Naive thymus-derived CD4-positive, alpha-beta T cell (primary cell): ENCODE measurements at regions not wholly inside any gene's neighbourhood (a gene's known extent, or its start where the extent isn't known, plus 50 kb on each side); places are given as distances from the start of the nearest gene placed in this dataset.

Source experiments
- ATAC-seq: fragments of 150-1000 bp; cut with Tn5 transposase; 2 replicates; pipeline ENCODE4 v1.10.0; 2021; ENCODE audit warnings: mild to moderate bottlenecking, moderate library complexity
- CTCF ChIA-PET: fragments of 350-600 bp; sonication (Branson Sonifier 250); formaldehyde crosslinking; loops from one replicate; lab custom pipeline; 2021; ENCODE audit warnings: antibody characterized with exemption; lab: Charles Lee
- POLR2A ChIA-PET: fragments of 350-600 bp; sonication (Branson Sonifier 250); formaldehyde crosslinking; loops from one replicate; lab custom pipeline; 2021; ENCODE audit warnings: antibody characterized with exemption, inconsistent platforms; lab: Charles Lee
- DNase-seq, 9 donors: peaks; one replicate each; pipeline versions ENCODE4 v3.0.0 to v3.0.0-alpha.2; 2020 to 2022; ENCODE audit warnings: mixed read lengths in 1 of 9
- H3K27ac ChIP-seq: one replicate; pipeline ENCODE4 v1.7.0; 2013; ENCODE audit warnings: mild to moderate bottlenecking, low read depth, low read length, moderate library complexity
- H3K27me3 ChIP-seq, 2 donors: one replicate each; pipeline ENCODE4 v1.7.0; 2013; ENCODE audit warnings: low read length in 2 of 2, mild to moderate bottlenecking in 2 of 2, moderate library complexity in 2 of 2; ENCODE audit not compliant: control insufficient read depth in 2 of 2, insufficient read depth in 2 of 2
- H3K36me3 ChIP-seq, 3 experiments: 1 replicate in 2 of 3; 2 replicates in 1 of 3; pipeline ENCODE4 v1.7.0; 2013; ENCODE audit warnings: low read length in 3 of 3, mild to moderate bottlenecking in 3 of 3, moderate library complexity in 1 of 3; ENCODE audit not compliant: insufficient read depth in 3 of 3, control insufficient read depth in 2 of 3
- H3K4me1 ChIP-seq, 2 donors: one replicate each; pipeline ENCODE4 v1.7.0; 2013; ENCODE audit warnings: low read length in 2 of 2, mild to moderate bottlenecking in 2 of 2, moderate library complexity in 1 of 2; ENCODE audit not compliant: control insufficient read depth in 2 of 2, insufficient read depth in 2 of 2
- H3K4me3 ChIP-seq: 2 replicates; pipeline ENCODE4 v1.7.0; 2013; ENCODE audit warnings: mild to moderate bottlenecking, low read length
- H3K9me3 ChIP-seq, 3 experiments: 1 replicate in 2 of 3; 2 replicates in 1 of 3; pipeline ENCODE4 v1.7.0; 2013; ENCODE audit warnings: low read length in 3 of 3; ENCODE audit not compliant: control insufficient read depth in 2 of 3
- H3K27ac Mint-ChIP-seq, 9 donors: one replicate each; pipeline ENCODE4 v1.8.0; 2020 to 2022; ENCODE audit warnings: mixed read lengths in 9 of 9, mild to moderate bottlenecking in 8 of 9, moderate library complexity in 5 of 9, inconsistent platforms in 2 of 9
- H3K27me3 Mint-ChIP-seq, 5 donors: one replicate each; pipeline ENCODE4 v1.8.0; 2021 to 2022; ENCODE audit warnings: mixed read lengths in 5 of 5, mild to moderate bottlenecking in 1 of 5
- H3K36me3 Mint-ChIP-seq, 5 donors: one replicate each; pipeline ENCODE4 v1.8.0; 2020 to 2022; ENCODE audit warnings: mixed read lengths in 5 of 5, mild to moderate bottlenecking in 3 of 5, inconsistent platforms in 1 of 5
- H3K4me1 Mint-ChIP-seq, 7 donors: one replicate each; pipeline ENCODE4 v1.8.0; 2020 to 2022; ENCODE audit warnings: mixed read lengths in 7 of 7, mild to moderate bottlenecking in 3 of 7, inconsistent platforms in 1 of 7
- H3K4me3 Mint-ChIP-seq, 10 donors: one replicate each; pipeline ENCODE4 v1.8.0; 2020 to 2022; ENCODE audit warnings: mild to moderate bottlenecking in 10 of 10, mixed read lengths in 10 of 10, moderate library complexity in 6 of 10, inconsistent platforms in 2 of 10
- H3K9me3 Mint-ChIP-seq, 11 donors: one replicate each; pipeline ENCODE4 v1.8.0; 2020 to 2022; ENCODE audit warnings: mixed read lengths in 11 of 11, mild to moderate bottlenecking in 4 of 11, inconsistent platforms in 1 of 11, moderate library complexity in 1 of 11
- intact Hi-C, 2 donors: fragments of 100-400 bp; cut with micrococcal nuclease; formaldehyde crosslinking; loops; one replicate each; pipeline ENCODE4 v1.15.1; 2023

DNA sequence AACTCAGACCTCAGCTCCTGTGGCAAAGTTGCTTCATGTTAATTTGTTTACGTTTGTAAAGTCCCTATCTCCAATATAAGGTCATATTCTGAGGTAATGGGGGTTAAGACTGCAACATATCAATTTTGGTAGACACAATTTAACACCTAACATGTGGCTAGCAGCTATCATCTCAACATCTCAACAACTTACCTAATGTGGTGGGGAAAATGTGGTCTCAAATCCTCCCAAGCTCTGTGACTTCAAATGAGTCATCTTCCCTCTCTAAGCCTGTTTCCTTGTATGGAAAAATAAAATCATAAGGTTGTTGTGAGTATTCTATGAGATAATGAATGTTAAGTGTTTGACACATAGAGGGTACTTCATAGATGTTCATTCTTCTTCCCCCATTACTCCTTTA, 443.3 kb downstream of the CDK5RAP2 start:
- H3K27me3 ChIP-seq: no peaks in the 10 kb centered on the region
- Mint-ChIP-seq H3K4me3 (no peak overlapping the region), H3K27ac (no peak overlapping the region), H3K9me3 (peaks cover 5 to 42% (median 11%) of the 10 kb centered on the region in 11 donors), H3K27me3 (peaks cover 0 to 5% (median 0%) of the 10 kb centered on the region in 5 donors), H3K36me3 (peaks cover 0 to 5% (median 0%) of the 10 kb centered on the region in 5 donors), H3K4me1 (no peaks in the 10 kb centered on the region)
- H3K27ac ChIP-seq: no peak overlapping the region
- ATAC-seq: no peak
- intact Hi-C loops: no loop called here
- ChIA-PET POLR2A (no interaction called here), CTCF (no interaction called here)
- H3K9me3 ChIP-seq: no peaks in the 10 kb centered on the region
- H3K36me3 ChIP-seq: no peaks in the 10 kb centered on the region
- no peaks in the 10 kb centered on the region for H3K4me1 ChIP-seq
- DNase-seq: no peak
- no peak overlapping the region for H3K4me3 ChIP-seq

DNA sequence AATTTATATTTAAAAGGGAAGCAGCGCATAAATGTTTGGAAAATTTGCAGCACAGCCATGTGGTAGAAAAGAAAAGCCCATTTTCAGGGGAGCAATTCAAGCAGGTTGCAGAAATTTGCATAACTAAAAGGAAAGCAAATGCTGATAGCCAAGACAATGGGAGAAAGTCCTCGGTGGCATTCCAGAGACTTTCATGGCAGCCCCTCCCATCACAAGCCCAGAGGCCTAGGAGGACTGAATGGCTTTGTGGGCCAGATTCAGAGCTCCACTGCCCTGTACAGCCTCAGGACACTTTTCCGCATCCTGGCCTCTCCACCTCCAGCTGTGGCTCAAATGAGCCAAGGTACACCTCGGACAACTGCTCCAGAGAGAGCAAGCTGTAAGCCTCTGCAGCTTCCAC, 462.9 kb downstream of the CDK5RAP2 start:
- no peak overlapping the region for H3K4me3 Mint-ChIP-seq
- DNase-seq (no peak), ATAC-seq (no peak)
- H3K27ac Mint-ChIP-seq: no peak overlapping the region
- no peaks in the 10 kb centered on the region for H3K36me3 ChIP-seq
- CTCF ChIA-PET: no interaction called here
- H3K9me3 Mint-ChIP-seq: peaks cover 0 to 15% (median 1%) of the 10 kb centered on the region in 11 donors
- intact Hi-C loops: no loop called here
- H3K9me3 ChIP-seq: no peaks in the 10 kb centered on the region
- H3K27ac ChIP-seq: no peak overlapping the region
- H3K36me3 Mint-ChIP-seq: no peaks in the 10 kb centered on the region
- POLR2A ChIA-PET: no interaction called here
- H3K27me3 Mint-ChIP-seq: peaks cover 0 to 16% (median 4%) of the 10 kb centered on the region in 5 donors
- no peaks in the 10 kb centered on the region for H3K4me1 Mint-ChIP-seq
- no peaks in the 10 kb centered on the region for H3K4me1 ChIP-seq
- H3K27me3 ChIP-seq: no peaks in the 10 kb centered on the region
- no peak overlapping the region for H3K4me3 ChIP-seq

DNA sequence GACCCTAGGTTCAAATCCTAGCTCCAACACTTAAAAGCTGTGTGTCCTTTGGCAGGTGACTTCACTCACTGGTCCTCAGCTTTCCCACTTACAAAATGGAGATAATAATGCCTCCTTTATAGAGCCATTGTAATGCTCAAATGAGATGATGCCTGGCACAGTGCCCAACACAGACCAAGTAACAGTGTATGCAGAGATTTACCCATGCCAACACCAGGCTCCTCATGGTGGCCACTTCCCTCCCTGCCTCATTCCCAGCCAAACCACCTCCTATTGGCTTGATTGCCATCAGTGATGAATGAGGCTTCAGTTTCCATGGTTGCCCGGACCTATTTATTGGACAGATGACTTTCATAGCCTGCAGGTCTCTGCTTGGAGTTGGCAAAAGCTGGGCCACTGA, 469.4 kb downstream of the CDK5RAP2 start:
- H3K4me3 Mint-ChIP-seq: no peak overlapping the region
- DNase-seq (no peak), ATAC-seq (no peak)
- POLR2A ChIA-PET: no interaction called here
- Histone ChIP-seq H3K27ac (no peak overlapping the region), H3K4me3 (no peak overlapping the region), H3K27me3 (no peaks in the 10 kb centered on the region), H3K4me1 (no peaks in the 10 kb centered on the region), H3K36me3 (no peaks in the 10 kb centered on the region), H3K9me3 (no peaks in the 10 kb centered on the region)
- CTCF ChIA-PET: no interaction called here
- peaks cover 0 to 12% (median 2%) of the 10 kb centered on the region in 5 donors for H3K27me3 Mint-ChIP-seq
- H3K9me3 Mint-ChIP-seq: peaks cover 0 to 6% (median 0%) of the 10 kb centered on the region in 11 donors
- H3K27ac Mint-ChIP-seq: no peak overlapping the region
- no peaks in the 10 kb centered on the region for H3K36me3 Mint-ChIP-seq
- H3K4me1 Mint-ChIP-seq: no peaks in the 10 kb centered on the region
- intact Hi-C loops: no loop called here

DNA sequence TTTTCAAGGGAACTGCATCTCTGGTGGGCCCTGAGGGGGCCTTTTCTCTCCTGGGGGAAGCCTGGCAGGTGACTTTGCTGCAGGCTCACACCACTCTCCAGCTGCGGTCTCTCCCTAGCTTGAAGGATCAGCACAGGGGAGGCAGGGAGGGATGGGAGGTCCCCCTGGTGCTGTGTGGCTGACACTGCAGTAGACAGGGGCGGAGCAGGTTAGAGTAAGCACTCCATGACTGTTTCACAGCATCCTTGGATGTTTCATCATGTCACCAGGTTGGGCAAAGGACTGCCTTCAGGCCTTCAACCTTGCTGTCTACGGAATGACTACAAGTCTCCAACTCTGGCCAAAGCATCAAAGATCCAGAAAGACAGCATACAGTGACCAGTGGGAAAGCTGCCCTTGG, 470.7 kb downstream of the CDK5RAP2 start:
- CTCF ChIA-PET: no interaction called here
- intact Hi-C loops: no loop called here
- POLR2A ChIA-PET: no interaction called here
- Histone ChIP-seq H3K27ac (no peak overlapping the region), H3K4me3 (no peak overlapping the region), H3K36me3 (no peaks in the 10 kb centered on the region), H3K4me1 (no peaks in the 10 kb centered on the region), H3K27me3 (no peaks in the 10 kb centered on the region), H3K9me3 (no peaks in the 10 kb centered on the region)
- DNase-seq (no peak), ATAC-seq (no peak)
- Mint-ChIP-seq H3K4me1 (no peaks in the 10 kb centered on the region), H3K27ac (no peak overlapping the region), H3K27me3 (peaks cover 0 to 20% (median 8%) of the 10 kb centered on the region in 5 donors), H3K4me3 (no peak overlapping the region), H3K36me3 (no peaks in the 10 kb centered on the region), H3K9me3 (peaks cover 0 to 6% (median 0%) of the 10 kb centered on the region in 11 donors)

DNA sequence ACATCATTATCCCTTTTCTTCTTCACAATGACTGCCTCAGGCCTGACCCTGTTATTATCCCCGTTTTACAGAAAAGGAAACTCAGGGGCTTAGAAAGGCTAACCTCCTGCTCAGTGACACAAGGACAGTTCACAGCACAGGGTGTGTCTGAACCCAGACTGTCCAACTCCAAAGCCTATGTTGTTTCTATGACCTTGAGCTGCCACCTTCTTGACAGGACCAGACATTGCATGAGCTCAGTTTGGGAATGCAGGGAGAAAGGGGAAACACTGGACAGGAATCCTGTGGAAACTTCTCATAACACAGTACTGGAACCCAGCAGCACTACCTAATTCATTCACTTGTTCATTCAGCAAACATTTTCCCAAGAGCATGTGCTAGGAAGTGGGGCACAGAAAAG, 472.8 kb downstream of the CDK5RAP2 start:
- no peak for ATAC-seq

DNA sequence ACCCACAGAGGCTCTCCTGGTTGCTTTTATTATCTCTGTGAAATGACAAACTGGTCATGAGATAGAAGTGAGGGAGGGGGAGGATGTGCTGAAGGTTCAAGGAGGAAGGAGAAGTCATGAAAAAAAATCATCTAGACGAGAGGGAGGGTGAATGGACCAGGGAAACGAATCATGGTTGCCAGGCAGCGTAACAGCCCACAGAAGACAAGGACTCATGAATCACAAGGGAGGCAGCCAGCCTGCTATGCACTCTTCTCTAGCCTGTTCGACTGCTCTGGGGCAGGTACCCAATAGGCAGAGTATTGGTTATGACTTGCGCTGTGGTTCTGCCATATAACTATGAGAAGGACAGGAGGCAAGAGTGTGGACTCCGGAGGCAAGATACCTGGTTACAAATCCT, 475.2 kb downstream of the CDK5RAP2 start:
- Histone ChIP-seq H3K4me1 (no peaks in the 10 kb centered on the region), H3K36me3 (no peaks in the 10 kb centered on the region), H3K4me3 (no peak overlapping the region), H3K9me3 (no peaks in the 10 kb centered on the region), H3K27ac (no peak overlapping the region), H3K27me3 (no peaks in the 10 kb centered on the region)
- Mint-ChIP-seq H3K4me3 (no peak overlapping the region), H3K36me3 (no peaks in the 10 kb centered on the region), H3K27ac (no peak overlapping the region), H3K9me3 (peaks cover 0 to 11% (median 0%) of the 10 kb centered on the region in 11 donors), H3K27me3 (peaks cover 1 to 22% (median 12%) of the 10 kb centered on the region in 5 donors), H3K4me1 (no peaks in the 10 kb centered on the region)
- ATAC-seq: no peak
- ChIA-PET POLR2A (no interaction called here), CTCF (no interaction called here)
- intact Hi-C loops: no loop called here
- DNase-seq: no peak

More for the DNA sequence above, 472.8 kb downstream of the CDK5RAP2 start:
- Histone ChIP-seq H3K4me3 (no peak overlapping the region), H3K27ac (no peak overlapping the region), H3K36me3 (no peaks in the 10 kb centered on the region), H3K4me1 (no peaks in the 10 kb centered on the region), H3K27me3 (no peaks in the 10 kb centered on the region), H3K9me3 (no peaks in the 10 kb centered on the region)
- H3K36me3 Mint-ChIP-seq: no peaks in the 10 kb centered on the region
- ChIA-PET CTCF (no interaction called here), POLR2A (no interaction called here)
- H3K27ac Mint-ChIP-seq: no peak overlapping the region
- peaks cover 0 to 8% (median 0%) of the 10 kb centered on the region in 11 donors for H3K9me3 Mint-ChIP-seq
- no peak for DNase-seq
- intact Hi-C loops: no loop called here
- H3K4me1 Mint-ChIP-seq: no peaks in the 10 kb centered on the region
- H3K4me3 Mint-ChIP-seq: no peak overlapping the region
- H3K27me3 Mint-ChIP-seq: peaks cover 1 to 27% (median 12%) of the 10 kb centered on the region in 5 donors

DNA sequence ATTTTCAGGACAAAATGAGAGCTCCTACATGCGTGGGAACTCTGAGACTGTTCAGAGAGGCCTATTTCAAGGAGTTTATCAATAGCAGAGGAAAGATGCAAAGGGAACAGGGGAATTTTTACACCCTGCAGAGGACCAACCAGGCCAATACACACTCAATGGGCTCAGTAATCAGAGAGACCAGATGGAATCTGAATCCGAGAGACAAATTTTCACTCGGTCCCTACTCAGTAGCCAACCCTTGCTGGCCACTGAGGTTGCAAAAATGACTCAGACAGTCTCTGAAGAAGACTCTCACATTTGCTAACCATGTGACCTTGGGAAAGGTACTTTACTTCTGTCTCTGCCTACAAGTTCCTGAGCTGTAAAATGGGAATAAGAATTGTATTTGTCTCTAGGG, 479.4 kb downstream of the CDK5RAP2 start:
- Histone ChIP-seq H3K27ac (no peak overlapping the region), H3K36me3 (no peaks in the 10 kb centered on the region), H3K4me1 (no peaks in the 10 kb centered on the region), H3K27me3 (no peaks in the 10 kb centered on the region), H3K4me3 (no peak overlapping the region), H3K9me3 (no peaks in the 10 kb centered on the region)
- DNase-seq: no peak
- ChIA-PET POLR2A (no interaction called here), CTCF (interaction anchor here (0.6 kb wide), 1 partner anchor 619 kb away, joined by 3 read pairs; no protein-coding TSS in a partner anchor)
- peaks cover 0 to 30% (median 15%) of the 10 kb centered on the region in 5 donors for H3K27me3 Mint-ChIP-seq
- no peak for ATAC-seq
- peaks cover 0 to 13% (median 2%) of the 10 kb centered on the region in 11 donors for H3K9me3 Mint-ChIP-seq
- H3K4me1 Mint-ChIP-seq: no peaks in the 10 kb centered on the region
- H3K4me3 Mint-ChIP-seq: no peak overlapping the region
- H3K27ac Mint-ChIP-seq: no peak overlapping the region
- H3K36me3 Mint-ChIP-seq: peaks cover 0 to 5% (median 0%) of the 10 kb centered on the region in 5 donors
- intact Hi-C loops: no loop called here
